ENCODE measurements at regions not wholly inside any gene's neighbourhood (a gene's known extent, or its start where the extent isn't known, plus 50 kb on each side); places are given as distances from the start of the nearest gene placed in this dataset.

GRCh38 chr6:159094444-159095252, 49.9 kb upstream of the TAGAP start:
- TF ChIP-seq CTCF (IDR thresholded peaks at IDR 0.05) (no peak), POLR2A (IDR thresholded peaks at IDR 0.05) (no peak)
